ENCODE measurements at regions not wholly inside any gene's neighbourhood (a gene's known extent, or its start where the extent isn't known, plus 50 kb on each side); places are given as distances from the start of the nearest gene placed in this dataset.

- no peaks in the 10 kb centered on the region for H4K20me1 ChIP-seq (ENCODE audit: insufficient read depth)
- H3K27me3 ChIP-seq (ENCODE audit: insufficient read depth, low read length) = no peaks in the 10 kb centered on the region
- no peaks in the 10 kb centered on the region for H3K79me2 ChIP-seq (ENCODE audit: insufficient read depth, low read length)
- H3K9me2 ChIP-seq (ENCODE audit: insufficient read depth) = no peaks in the 10 kb centered on the region
- DNase-seq (ENCODE audit: low read depth, low spot score) (no peak), ATAC-seq (no peak)
- H3K4me1 ChIP-seq (ENCODE audit: control insufficient read depth in 1 of 2, insufficient read depth in 2 of 2, low read length in 2 of 2) = no peaks in the 10 kb centered on the region
- BruUV-seq (replicated peaks) = no TSS peak
- ChIA-PET POLR2A (no interaction called here), CTCF (interaction anchor here (0.8 kb wide), 1 partner anchor 15 kb away, joined by 3 read pairs; no protein-coding TSS in a partner anchor), RAD21 (ENCODE audit: low non-redundant PET in 1 of 2, low total read pairs in 2 of 2, uncharacterized antibody in 2 of 2, unreplicated experiment in 2 of 2) (no interaction called here)
- H3K4me3 ChIP-seq (replicated peaks in 1 of 2; ENCODE audit: low read depth in 1 of 2, low read length in 2 of 2) = no peak overlapping the region
- H3K9me3 ChIP-seq (ENCODE audit: control insufficient read depth in 1 of 2, insufficient read depth in 1 of 2, low read depth in 1 of 2, low read length in 2 of 2) = no peaks in the 10 kb centered on the region
- intact Hi-C loops (cut with micrococcal nuclease) = no loop called here
- H3K27ac ChIP-seq (ENCODE audit: low read depth, low read length) = no peak overlapping the region
- no peak overlapping the region for H2AFZ ChIP-seq (ENCODE audit: low read depth, low read length, poor library complexity, severe bottlenecking)
- no peaks in the 10 kb centered on the region for H3K36me3 ChIP-seq (ENCODE audit: control insufficient read depth in 1 of 2, insufficient read depth in 2 of 2, low read length in 2 of 2)
- no peak overlapping the region for H3K4me2 ChIP-seq (ENCODE audit: low read length)
- TF ChIP-seq SP1 (IDR thresholded peaks at IDR 0.05; ENCODE audit: low read depth) = no peak
- TF ChIP-seq JUND (IDR thresholded peaks at IDR 0.05) = no peak
- TF ChIP-seq YY1 (IDR thresholded peaks at IDR 0.05; ENCODE audit: extremely low read depth, insufficient replicate concordance, low read depth, low read length) = no peak
- TF ChIP-seq TCF7L2 (IDR thresholded peaks at IDR 0.05; ENCODE audit: borderline replicate concordance, extremely low read depth, insufficient read depth, insufficient read length) = no peak
- TF ChIP-seq SRF (IDR thresholded peaks at IDR 0.05; ENCODE audit: low read depth) = no peak
- TF ChIP-seq ZBTB33 (IDR thresholded peaks at IDR 0.05; ENCODE audit: extremely low read depth, insufficient replicate concordance, low read length) = no peak
- no peak for TF ChIP-seq ATF3 (IDR thresholded peaks at IDR 0.05)
- TF ChIP-seq CEBPB (IDR thresholded peaks at IDR 0.05; ENCODE audit: low read depth) = no peak
- no peak for TF ChIP-seq REST (IDR thresholded peaks at IDR 0.05; ENCODE audit: low read depth)
- no peak for TF ChIP-seq ZFX (IDR thresholded peaks at IDR 0.05)
- no peak for TF ChIP-seq SIN3A (IDR thresholded peaks at IDR 0.05; ENCODE audit: low read depth)
- no peak for TF ChIP-seq RAD21 (IDR thresholded peaks at IDR 0.05; ENCODE audit: low read depth)
- TF ChIP-seq FOSL1 (IDR thresholded peaks at IDR 0.05; ENCODE audit: low read depth) = no peak
- TF ChIP-seq EGR1 (IDR thresholded peaks at IDR 0.05; ENCODE audit: low read depth) = no peak
- no peak for TF ChIP-seq ELF1 (IDR thresholded peaks at IDR 0.05; ENCODE audit: borderline replicate concordance, low read depth)
- TF ChIP-seq ZNF274 (IDR thresholded peaks at IDR 0.05; ENCODE audit: low read depth, low read length) = no peak
- TF ChIP-seq MAX (IDR thresholded peaks at IDR 0.05) = no peak
- TF ChIP-seq EZH2 (IDR thresholded peaks at IDR 0.05) = no peak
- H3K9ac ChIP-seq (ENCODE audit: low read length) = no peak overlapping the region
These were observed 227.6 kb downstream of the FGF9 start for GRCh38 chr13:21898459-21898858.

Measured in HCT116 (cell line).